ENCODE measurements at regions not wholly inside any gene's neighbourhood (a gene's known extent, or its start where the extent isn't known, plus 50 kb on each side); places are given as distances from the start of the nearest gene placed in this dataset.

DNA sequence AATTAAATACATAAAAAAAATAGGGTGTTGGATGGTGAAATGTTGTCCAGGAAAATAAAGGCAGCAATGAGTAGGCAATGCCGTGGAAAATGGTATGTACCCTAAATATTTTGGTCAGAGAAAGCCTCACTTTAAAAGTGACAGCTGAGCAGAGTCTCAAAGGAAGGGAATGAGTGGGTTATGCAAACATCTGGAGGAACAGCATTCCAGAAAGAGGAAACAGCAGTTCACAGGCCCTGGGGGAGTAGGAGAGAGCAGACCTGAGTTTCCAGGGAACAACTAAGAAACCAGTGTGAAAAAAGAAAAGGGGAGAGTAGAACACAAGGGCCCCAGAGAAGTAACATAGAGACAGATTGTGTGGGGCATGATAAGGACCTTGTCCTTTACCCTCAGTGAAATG is 230.0 kb upstream of the CNTN3 start:
- no peak overlapping the region for H3K4me3 ChIP-seq (ENCODE audit: low read depth in 1 of 3, low read length in 3 of 3)
- H3K4me1 ChIP-seq (ENCODE audit: control insufficient read depth in 4 of 4, insufficient read depth in 4 of 4, low read length in 3 of 4): no peaks in the 10 kb centered on the region
- H3K36me3 ChIP-seq (ENCODE audit: control insufficient read depth in 4 of 4, insufficient read depth in 3 of 4, low read depth in 1 of 4, low read length in 3 of 4): no peaks in the 10 kb centered on the region
- no peak overlapping the region for H3K27ac ChIP-seq (ENCODE audit: low read depth in 1 of 2, low read length in 2 of 2)
- TF ChIP-seq NR2F2 (IDR thresholded peaks at IDR 0.05) (no peak), FOXA2 (IDR thresholded peaks at IDR 0.05) (no peak), HNF4G (IDR thresholded peaks at IDR 0.05) (no peak), EGR1 (IDR thresholded peaks at IDR 0.05; ENCODE audit: low read depth in 2 of 2) (no peak), RXRA (IDR thresholded peaks at IDR 0.05) (no peak), HNF4A (conservative IDR thresholded peaks at IDR 0.05) (no peak), FOXA1 (IDR thresholded peaks at IDR 0.05) (no peak), JUND (IDR thresholded peaks at IDR 0.05) (no peak), SP1 (IDR thresholded peaks at IDR 0.05) (no peak), GABPA (IDR thresholded peaks at IDR 0.05 in 1 of 2, conservative IDR thresholded peaks at IDR 0.05 in 1 of 2) (no peak), TAF1 (conservative IDR thresholded peaks at IDR 0.05) (no peak), YY1 (IDR thresholded peaks at IDR 0.05) (no peak)
- TF ChIP-seq, protein P1, sequence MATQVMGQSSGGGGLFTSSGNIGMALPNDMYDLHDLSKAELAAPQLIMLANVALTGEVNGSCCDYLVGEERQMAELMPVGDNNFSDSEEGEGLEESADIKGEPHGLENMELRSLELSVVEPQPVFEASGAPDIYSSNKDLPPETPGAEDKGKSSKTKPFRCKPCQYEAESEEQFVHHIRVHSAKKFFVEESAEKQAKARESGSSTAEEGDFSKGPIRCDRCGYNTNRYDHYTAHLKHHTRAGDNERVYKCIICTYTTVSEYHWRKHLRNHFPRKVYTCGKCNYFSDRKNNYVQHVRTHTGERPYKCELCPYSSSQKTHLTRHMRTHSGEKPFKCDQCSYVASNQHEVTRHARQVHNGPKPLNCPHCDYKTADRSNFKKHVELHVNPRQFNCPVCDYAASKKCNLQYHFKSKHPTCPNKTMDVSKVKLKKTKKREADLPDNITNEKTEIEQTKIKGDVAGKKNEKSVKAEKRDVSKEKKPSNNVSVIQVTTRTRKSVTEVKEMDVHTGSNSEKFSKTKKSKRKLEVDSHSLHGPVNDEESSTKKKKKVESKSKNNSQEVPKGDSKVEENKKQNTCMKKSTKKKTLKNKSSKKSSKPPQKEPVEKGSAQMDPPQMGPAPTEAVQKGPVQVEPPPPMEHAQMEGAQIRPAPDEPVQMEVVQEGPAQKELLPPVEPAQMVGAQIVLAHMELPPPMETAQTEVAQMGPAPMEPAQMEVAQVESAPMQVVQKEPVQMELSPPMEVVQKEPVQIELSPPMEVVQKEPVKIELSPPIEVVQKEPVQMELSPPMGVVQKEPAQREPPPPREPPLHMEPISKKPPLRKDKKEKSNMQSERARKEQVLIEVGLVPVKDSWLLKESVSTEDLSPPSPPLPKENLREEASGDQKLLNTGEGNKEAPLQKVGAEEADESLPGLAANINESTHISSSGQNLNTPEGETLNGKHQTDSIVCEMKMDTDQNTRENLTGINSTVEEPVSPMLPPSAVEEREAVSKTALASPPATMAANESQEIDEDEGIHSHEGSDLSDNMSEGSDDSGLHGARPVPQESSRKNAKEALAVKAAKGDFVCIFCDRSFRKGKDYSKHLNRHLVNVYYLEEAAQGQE (IDR thresholded peaks at IDR 0.05): no peak
- TF ChIP-seq, protein P2, sequence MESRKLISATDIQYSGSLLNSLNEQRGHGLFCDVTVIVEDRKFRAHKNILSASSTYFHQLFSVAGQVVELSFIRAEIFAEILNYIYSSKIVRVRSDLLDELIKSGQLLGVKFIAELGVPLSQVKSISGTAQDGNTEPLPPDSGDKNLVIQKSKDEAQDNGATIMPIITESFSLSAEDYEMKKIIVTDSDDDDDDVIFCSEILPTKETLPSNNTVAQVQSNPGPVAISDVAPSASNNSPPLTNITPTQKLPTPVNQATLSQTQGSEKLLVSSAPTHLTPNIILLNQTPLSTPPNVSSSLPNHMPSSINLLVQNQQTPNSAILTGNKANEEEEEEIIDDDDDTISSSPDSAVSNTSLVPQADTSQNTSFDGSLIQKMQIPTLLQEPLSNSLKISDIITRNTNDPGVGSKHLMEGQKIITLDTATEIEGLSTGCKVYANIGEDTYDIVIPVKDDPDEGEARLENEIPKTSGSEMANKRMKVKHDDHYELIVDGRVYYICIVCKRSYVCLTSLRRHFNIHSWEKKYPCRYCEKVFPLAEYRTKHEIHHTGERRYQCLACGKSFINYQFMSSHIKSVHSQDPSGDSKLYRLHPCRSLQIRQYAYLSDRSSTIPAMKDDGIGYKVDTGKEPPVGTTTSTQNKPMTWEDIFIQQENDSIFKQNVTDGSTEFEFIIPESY (IDR thresholded peaks at IDR 0.05): no peak
- TF ChIP-seq, protein P3, sequence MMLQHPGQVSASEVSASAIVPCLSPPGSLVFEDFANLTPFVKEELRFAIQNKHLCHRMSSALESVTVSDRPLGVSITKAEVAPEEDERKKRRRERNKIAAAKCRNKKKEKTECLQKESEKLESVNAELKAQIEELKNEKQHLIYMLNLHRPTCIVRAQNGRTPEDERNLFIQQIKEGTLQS (IDR thresholded peaks at IDR 0.05): no peak
- TF ChIP-seq, protein P4, sequence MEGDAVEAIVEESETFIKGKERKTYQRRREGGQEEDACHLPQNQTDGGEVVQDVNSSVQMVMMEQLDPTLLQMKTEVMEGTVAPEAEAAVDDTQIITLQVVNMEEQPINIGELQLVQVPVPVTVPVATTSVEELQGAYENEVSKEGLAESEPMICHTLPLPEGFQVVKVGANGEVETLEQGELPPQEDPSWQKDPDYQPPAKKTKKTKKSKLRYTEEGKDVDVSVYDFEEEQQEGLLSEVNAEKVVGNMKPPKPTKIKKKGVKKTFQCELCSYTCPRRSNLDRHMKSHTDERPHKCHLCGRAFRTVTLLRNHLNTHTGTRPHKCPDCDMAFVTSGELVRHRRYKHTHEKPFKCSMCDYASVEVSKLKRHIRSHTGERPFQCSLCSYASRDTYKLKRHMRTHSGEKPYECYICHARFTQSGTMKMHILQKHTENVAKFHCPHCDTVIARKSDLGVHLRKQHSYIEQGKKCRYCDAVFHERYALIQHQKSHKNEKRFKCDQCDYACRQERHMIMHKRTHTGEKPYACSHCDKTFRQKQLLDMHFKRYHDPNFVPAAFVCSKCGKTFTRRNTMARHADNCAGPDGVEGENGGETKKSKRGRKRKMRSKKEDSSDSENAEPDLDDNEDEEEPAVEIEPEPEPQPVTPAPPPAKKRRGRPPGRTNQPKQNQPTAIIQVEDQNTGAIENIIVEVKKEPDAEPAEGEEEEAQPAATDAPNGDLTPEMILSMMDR (IDR thresholded peaks at IDR 0.05; ENCODE audit: low read depth, low read length, missing input control): no peak
- H3K9me3 ChIP-seq (ENCODE audit: control insufficient read depth in 4 of 4, low read length in 3 of 4): no peaks in the 10 kb centered on the region
- H3K27me3 ChIP-seq (ENCODE audit: control insufficient read depth in 4 of 4, insufficient read depth in 4 of 4, low read length in 3 of 4): no peaks in the 10 kb centered on the region
- 65% methylated on average over 1 of the region's 1 CpG for WGBS
- no peak for DNase-seq (ENCODE audit: low spot score)
- no peak overlapping the region for H3K9ac ChIP-seq (ENCODE audit: low read depth in 1 of 2, low read length in 2 of 2)

DNA sequence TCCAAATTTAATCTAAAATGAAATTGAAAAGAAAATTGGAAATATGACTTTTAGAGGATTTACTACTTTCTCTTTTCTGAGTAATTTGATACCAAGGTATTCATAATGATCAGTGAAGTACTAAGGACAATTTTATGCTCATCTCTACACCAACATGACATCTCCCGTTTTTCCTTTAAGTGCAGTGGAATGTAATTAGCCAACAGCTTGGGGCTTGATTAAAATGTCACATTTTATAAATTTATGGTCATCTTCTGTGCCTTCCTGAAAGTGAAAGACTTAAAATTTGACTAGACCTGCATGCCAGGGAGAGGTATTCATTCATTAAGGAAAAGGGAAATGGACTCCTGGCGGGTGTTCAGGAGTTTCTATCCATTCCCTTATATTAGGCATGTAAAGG is 228.2 kb upstream of the CNTN3 start:
- Histone ChIP-seq H3K9ac (ENCODE audit: low read depth in 1 of 2, low read length in 2 of 2) (no peak overlapping the region), H3K4me1 (ENCODE audit: control insufficient read depth in 4 of 4, insufficient read depth in 4 of 4, low read length in 3 of 4) (no peaks in the 10 kb centered on the region), H3K27me3 (ENCODE audit: control insufficient read depth in 4 of 4, insufficient read depth in 4 of 4, low read length in 3 of 4) (no peaks in the 10 kb centered on the region), H3K4me3 (ENCODE audit: low read depth in 1 of 3, low read length in 3 of 3) (no peak overlapping the region), H3K27ac (ENCODE audit: low read depth in 1 of 2, low read length in 2 of 2) (no peak overlapping the region), H3K9me3 (ENCODE audit: control insufficient read depth in 4 of 4, low read length in 3 of 4) (no peaks in the 10 kb centered on the region), H3K36me3 (ENCODE audit: control insufficient read depth in 4 of 4, insufficient read depth in 3 of 4, low read depth in 1 of 4, low read length in 3 of 4) (no peaks in the 10 kb centered on the region)
- WGBS: 36% methylated on average over 2 of the region's 2 CpGs
- no peak for DNase-seq (ENCODE audit: low spot score)
- TF ChIP-seq SP1 (IDR thresholded peaks at IDR 0.05): no peak
- no peak for TF ChIP-seq TAF1 (conservative IDR thresholded peaks at IDR 0.05)
- TF ChIP-seq GABPA (IDR thresholded peaks at IDR 0.05 in 1 of 2, conservative IDR thresholded peaks at IDR 0.05 in 1 of 2): no peak
- no peak for TF ChIP-seq EGR1 (IDR thresholded peaks at IDR 0.05; ENCODE audit: low read depth in 2 of 2)
- no peak for TF ChIP-seq NR2F2 (IDR thresholded peaks at IDR 0.05)
- no peak for TF ChIP-seq FOXA1 (IDR thresholded peaks at IDR 0.05)
- TF ChIP-seq RAD21 (IDR thresholded peaks at IDR 0.05): no peak
- TF ChIP-seq RXRA (IDR thresholded peaks at IDR 0.05): no peak
- TF ChIP-seq, protein P2 (IDR thresholded peaks at IDR 0.05): no peak
- no peak for TF ChIP-seq FOXA2 (IDR thresholded peaks at IDR 0.05)
- TF ChIP-seq, protein P3 (IDR thresholded peaks at IDR 0.05): no peak
- TF ChIP-seq HNF4G (IDR thresholded peaks at IDR 0.05): no peak
- no peak for TF ChIP-seq HNF4A (conservative IDR thresholded peaks at IDR 0.05)
- TF ChIP-seq, protein P5, sequence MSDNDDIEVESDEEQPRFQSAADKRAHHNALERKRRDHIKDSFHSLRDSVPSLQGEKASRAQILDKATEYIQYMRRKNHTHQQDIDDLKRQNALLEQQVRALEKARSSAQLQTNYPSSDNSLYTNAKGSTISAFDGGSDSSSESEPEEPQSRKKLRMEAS (IDR thresholded peaks at IDR 0.05): no peak
- no peak for TF ChIP-seq JUND (IDR thresholded peaks at IDR 0.05)
- TF ChIP-seq YY1 (IDR thresholded peaks at IDR 0.05): no peak
- TF ChIP-seq, protein P4 (IDR thresholded peaks at IDR 0.05; ENCODE audit: low read depth, low read length, missing input control): no peak

Measured in liver (tissue), 8 donors.